GM19035 (cell line): ENCODE measurements at regions not wholly inside any gene's neighbourhood (a gene's known extent, or its start where the extent isn't known, plus 50 kb on each side); places are given as distances from the start of the nearest gene placed in this dataset.

Source experiments
- ATAC-seq: cut with Tn5 transposase; IDR thresholded peaks from one replicate; pipeline ENCODE4 v1.9.1; 2021; ENCODE audit not compliant: unreplicated experiment

DNA sequence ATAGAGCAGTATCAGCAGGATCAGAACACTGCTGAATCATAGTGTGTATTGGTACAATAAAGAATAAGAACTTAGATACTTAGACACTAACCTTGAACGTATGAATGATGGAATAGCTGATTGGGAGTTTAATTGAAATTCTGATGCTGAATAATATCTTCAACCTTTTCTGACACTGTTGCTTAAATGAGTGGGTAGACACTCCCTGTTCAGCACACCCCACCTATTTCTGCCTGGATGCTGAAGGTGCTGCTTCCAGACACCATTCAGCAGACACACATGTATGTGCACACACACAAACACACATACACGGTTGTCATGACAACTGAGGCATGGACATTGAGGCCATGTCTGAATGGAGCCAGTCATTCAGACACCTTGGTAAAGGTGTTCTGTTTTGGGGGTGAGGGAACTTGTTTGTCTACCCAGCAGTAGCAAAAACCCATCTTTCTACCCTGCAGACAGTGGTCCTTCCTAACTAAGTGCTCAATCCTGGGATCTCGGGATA is 54.3 kb downstream of the TMEM215 start:
- ATAC-seq, result no peak

DNA sequence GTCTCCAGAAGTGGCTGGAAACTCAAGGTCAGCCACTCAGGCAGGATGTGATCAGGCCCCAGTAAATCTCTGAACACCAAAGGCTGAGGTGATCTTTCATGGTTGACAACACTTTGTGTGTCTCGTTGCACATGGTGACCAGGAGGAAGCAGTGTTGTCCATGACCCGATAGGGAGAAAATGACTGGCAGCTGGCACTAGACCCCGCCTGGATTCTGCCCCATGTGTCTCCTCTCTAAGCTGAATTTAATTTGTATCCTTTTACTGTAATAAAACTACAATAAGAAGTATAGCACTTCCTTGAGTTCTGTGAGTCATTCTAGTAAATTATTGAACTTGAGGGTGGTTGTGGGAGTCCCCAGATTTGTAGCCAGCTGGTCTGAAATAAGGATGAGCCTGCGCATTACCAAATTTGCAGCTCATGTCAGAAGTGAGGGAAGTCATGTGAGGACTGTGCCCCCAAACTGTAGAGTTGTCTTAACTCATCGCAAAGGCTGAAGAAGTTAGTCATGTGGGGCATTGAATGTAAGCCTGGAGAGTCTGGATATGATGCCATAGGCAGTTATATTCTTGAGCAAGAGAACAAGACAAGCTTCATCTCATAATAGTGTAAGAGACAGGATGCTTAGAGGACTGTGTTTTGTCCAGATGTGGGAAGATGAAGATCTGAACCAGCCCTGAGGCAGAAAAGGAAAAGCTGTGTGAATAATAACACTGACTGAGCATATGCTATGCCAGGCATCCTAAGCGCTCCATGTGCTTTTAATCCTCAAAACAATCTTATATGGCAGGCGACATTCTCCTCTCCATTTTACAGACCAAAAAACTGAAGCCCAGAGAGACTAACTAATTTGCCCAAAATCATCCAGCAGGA is 55.9 kb downstream of the TMEM215 start:
- ATAC-seq, result no peak

DNA sequence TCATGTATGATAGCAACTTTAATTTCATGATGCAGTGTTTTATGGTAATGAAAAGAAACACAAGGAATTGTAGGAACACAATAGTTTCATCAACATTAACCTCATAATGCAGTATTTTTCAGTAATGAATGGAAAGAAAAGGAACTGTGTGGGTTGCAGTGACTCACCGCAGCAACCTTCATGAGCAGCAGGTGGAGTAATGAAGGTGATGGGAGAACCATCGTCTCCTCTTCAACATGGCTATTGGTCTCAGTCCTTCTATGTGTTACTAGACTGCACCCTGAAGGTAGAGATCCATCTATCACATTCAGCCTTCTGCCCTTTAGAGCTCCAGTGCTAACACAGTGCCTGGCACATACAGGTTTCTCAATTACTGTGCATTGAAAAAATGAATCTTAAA is 58.0 kb downstream of the TMEM215 start:
- no peak for ATAC-seq

DNA sequence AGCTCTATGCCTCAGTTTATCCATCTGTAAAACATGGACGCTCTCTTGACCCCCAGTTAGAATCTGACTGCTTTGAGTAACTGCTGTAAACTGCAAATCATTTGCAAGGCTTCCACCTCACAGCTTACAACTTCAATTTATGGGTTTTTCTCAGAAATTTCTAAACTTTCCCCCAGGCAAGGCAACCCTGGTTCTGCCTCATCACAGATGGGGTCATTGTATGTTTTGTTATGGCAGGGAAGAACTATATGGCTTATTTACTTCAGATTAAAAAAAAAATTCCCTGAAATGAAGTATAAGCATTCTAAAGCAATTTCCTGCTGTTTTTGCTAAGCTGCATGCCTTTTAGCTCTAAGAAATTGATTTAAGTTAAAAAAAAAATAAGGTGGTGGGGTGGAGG is 60.0 kb downstream of the TMEM215 start:
- no peak for ATAC-seq

DNA sequence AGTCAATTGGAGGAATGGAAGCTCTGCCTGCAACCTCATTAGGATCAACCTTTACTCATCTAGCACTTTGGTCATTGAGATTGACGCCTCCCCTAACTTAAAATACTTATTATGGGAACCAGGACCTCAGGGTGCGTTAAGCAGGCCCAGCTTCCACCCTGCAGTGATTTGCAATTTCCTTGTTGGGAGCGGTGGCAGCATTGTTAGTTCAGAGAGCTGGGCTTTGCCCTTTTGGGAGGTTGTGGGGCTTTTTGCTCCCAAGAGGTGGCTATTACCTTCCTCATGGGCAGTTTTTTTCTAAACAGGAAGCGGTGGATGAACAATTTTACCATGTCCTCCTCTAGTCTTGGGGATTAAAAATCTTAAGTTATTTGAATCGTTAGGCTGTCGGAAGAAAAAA is 60.9 kb downstream of the TMEM215 start:
- no peak for ATAC-seq

DNA sequence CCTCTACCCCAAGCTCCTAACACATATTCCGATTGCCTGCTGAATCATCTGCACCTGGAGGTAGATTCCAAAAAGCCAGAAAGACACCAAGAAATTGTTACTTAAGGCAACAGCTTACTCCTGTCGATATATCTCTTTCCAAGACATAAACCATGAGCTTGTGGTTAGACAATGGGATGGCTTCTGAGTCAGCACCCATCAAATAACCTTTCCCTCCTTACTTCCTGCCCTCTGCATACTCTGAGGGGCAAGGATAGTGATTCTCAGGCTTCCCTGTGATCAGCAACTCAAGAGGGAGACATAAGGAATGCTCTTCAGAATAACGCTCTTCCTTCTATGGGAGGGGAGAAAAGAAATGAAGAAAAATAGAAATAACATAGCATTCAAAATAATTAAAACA is 70.9 kb downstream of the TMEM215 start:
- no peak for ATAC-seq

DNA sequence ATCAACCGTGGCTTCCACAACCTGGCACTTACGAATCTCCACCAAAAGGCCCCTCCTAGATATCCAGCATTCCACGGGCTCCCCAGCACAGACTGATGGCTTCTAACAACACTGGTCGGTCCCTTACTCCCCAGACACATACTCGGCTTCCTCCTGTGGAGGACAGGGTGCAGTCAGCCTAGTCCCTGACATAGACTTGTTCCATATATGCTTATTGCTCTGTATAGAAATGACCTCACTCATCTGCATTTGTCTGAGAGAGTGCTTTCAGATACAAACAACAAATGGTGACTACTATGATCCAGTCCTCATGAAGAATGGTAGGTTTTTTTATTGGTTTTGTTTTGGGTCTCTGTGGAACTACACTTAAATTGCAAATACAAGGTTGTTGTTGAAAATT is 72.4 kb downstream of the TMEM215 start:
- no peak for ATAC-seq

DNA sequence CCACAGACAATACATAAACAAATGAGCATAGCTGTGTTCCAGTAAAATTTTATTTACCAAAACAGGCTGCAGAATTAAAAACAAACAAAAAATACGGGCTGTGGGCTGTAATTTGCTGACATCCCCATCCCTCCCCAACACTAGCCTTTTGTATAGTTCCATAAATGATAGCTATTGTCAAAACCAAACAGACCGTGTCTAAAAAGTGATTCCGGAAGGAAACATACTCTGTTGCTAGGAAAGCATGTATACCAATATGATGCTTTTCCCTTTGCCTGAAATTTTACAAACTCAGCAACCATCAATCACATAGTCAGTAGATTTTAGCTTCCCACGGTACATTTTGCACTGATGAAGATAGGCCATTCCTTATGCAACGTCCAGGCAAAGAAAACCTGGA is 80.0 kb downstream of the TMEM215 start:
- ATAC-seq, result no peak

DNA sequence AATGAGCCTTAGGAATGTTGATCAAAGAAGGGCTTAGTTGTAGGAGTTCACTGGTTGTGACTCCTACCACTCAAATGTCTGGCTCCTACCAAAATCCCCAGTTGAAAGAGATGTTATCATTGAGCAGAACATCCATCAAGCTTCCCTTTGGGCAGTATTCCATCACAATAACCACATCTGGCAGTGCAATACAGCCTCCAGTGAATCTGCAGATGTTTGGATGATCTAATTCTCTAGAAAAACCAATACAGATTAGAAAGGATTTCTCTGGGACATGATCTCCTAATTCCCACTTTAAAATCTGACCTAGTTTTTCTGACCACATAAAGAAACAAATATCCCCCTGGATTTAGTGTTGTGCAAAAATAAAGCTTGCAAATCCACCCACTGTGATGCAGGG is 81.6 kb downstream of the TMEM215 start:
- ATAC-seq, result no peak

DNA sequence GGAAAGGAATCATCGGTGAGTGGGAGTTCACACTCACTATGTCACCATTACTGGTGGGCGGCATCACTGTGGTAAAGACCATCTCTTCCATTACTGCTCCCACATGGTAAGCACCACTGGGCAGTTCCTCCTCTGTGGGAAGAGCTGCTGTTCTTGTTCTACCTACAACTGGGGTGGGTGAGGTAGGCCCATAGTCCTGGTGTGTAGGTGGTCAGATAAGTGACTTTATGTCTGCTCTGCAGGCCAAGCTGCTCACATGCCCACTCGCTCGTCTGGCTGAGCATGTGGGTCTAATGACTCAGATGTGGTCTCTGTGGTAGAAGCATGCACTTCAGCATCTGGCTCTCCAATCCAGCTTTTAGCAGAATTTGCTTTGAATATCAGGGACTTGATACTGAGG is 82.9 kb downstream of the TMEM215 start:
- no peak for ATAC-seq

DNA sequence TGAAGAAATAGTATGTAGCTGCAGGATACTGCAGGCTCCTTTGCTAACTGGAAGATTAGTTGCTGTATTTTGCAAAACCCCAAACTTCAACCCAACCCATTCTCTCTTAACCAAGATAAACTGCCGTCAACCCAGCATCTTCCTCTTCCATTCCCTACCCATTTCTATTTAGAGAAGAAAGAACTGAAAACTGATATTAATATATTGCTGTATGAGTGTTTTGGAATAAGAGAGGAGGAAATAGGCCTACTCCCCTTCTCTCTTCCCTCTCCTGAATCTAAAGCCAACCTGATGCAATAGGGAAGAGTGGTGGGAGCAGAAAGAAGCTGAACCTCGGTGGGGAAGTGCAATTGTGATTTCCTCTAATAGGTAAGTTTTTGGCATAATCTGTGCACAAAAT is 83.7 kb downstream of the TMEM215 start:
- no peak for ATAC-seq

DNA sequence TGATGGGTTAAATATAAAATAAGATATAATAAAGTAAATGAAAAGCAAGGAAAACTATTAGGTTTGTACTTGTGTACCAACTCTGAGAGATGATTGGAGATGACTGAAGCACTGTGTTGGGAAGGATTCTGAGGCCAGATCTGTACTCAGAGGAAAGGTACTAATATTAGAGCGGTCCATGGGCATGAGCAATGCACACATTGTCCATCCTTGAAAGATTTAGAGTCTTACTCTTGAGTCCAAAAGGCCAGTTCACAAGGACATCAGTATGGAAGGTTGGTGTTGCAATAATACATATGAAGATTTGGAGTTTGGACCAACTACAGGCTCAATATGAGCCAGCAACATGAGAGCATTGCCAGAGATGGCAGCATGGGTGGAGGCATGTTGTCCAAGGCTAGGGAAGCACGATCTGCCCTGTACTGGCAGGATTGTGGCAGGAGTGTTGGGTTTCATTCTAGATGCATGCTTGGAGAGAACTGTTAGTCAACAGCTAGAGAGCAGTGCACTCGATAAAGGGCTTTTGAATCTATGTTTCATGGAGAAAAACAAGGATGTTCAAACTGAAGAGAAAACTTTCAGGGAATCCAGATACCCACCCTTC is 84.4 kb downstream of the TMEM215 start:
- ATAC-seq, result no peak

DNA sequence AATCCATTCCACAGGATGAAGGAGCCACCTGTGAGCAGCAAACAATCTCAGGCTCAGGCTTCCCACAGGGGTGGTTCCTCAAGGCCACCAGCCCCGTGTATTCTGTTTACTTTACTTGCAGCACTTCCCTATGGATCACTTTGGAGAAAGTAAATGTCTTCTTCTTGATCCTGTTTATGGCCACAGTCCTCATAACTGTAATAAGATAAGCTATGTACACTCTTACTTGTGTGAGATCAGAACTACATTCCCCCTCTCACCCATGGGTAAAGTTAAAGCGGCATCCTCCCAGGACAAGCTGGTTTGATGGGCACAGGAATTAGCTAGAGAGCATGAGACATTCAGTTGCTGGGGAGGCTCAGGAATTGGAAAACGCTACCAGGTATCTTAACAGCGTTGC is 86.1 kb downstream of the TMEM215 start:
- ATAC-seq, result no peak

DNA sequence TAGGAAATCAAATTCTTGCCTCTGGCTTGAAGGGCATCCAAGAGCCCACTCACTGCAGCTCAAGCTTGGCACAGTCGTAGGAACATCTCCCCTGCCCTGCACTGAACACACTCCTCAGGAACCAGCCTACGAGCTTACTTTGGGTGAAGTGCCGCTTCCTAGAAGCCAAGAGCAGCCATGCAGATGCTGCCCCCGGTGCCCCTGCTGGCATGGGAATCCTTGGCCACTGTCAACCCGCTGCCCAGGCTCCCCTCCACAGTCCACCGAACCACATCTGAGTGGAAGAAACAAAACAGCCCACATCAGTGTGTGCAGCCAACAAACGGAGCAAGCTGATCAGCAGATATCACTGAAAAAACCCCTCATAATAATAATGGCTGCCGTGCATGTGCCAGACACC is 89.8 kb downstream of the TMEM215 start:
- ATAC-seq, result no peak

DNA sequence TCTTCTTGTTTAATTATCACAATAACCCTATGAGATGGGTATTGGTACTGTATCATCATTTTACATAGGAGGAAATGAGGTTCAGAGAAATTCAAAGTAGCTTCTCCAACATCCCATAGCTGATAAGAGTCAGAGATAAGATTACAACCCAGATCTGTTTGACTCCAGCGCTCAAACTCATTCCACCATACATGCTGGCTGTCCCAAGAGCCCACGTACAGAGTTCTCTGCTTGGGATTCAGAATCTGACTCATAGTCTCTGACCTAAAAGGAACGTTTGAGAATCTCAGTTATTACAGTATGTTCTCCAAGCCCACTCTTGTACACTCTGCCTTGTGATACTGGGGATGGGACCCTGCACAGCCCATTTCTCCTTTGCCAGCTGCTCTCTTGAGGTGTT is 90.2 kb downstream of the TMEM215 start:
- no peak for ATAC-seq

DNA sequence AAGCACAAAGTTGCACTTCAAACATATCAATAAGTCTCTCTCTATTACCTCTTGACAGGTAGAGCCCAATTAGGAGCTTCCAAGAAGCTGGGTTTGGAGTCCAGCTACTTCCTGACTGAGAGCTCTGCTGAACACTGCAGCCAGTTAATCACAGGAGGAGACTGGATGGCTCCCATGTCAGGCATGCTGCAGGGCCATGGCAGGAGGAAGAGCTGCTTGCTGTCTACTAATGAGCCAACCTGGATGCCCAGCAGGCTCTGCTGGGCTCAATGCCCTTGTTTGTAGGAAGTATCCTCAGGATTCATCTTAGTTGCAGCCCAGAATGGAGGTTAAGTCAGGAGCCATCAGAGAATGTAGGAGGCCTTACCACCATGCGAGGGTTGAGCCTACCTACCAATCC is 91.9 kb downstream of the TMEM215 start:
- ATAC-seq, result no peak

DNA sequence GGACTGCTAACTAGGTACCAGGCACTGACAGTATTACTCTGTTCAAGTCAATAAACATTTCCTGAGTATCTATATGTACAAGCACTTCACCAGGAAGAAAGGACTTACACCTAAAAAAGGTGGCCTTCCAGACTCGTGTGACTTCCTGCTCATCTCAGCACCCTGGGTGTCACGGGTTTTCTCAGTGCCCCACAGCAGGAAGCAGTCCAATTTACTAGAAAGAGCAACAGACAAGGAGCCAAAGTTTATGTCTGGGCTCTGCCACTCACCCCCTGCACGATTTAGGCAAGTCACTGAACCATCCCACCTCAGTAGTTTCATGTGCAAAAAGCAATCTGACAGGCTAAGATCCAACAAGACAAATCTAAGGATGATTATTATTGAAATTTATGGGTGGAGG is 92.4 kb downstream of the TMEM215 start:
- ATAC-seq, result no peak

DNA sequence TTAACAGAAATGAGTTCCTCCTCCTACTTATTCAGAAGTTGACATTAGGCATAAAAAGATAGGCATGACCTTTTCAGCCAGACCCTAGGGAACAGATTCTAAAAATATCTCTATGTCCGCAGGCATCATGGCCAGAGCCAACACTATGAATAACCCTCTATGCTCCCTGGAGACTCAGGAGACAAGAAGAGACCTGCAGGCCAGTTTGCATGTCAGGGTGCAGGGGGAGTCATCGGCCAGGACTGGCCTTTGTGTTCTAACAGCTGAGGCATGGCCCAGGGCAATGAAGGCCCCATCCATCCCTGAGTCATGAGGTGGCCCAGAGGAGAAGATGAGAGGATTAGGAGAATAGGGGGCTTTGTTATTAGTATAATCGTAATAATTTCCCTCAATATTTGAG is 93.8 kb downstream of the TMEM215 start:
- ATAC-seq, result no peak

DNA sequence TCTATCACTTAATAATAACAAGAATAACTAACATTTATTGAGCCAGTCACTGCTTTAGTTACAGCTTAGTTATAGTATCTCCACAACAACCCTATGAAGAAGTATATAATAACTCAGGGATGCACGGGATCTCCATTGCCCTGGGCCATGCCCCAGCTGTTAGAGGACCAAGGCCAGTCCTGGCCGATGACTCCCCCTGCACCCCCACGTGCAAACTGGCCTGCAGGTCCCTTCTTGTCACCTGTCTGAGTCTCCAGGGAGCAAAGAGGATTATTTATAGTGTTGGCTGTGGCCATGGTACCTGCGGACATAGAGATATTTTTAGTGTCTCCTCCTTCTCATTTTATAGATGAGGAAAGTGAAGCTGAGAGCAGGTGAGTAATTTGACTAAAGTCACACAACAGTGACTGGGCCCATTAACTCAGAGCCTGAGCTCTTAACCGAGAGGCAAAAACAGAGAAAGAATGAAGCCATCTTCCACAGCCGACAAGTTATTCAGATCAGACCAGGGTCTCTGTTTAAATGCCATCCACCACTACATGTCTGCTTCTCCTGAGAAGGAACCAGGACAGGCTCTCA is 94.4 kb downstream of the TMEM215 start:
- ATAC-seq, result no peak

DNA sequence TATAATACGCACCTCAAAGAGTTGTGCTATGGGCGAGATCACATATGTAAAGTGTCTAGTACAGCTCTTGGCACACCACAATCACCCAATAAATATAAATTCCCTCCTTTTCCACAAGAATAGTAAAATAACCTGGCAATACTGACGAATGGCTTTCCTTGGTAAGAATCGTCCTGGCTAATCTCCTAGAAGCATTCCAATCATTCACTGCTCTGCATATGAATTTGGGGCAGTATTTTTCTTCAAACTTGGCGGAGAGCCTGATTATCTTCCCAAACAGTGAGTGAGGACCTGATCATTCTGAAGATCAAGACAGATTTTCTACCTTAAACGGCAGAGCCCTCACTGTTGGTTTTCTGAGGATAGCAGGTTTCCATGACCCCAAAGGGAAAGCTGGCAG is 96.0 kb downstream of the TMEM215 start:
- ATAC-seq, result no peak

DNA sequence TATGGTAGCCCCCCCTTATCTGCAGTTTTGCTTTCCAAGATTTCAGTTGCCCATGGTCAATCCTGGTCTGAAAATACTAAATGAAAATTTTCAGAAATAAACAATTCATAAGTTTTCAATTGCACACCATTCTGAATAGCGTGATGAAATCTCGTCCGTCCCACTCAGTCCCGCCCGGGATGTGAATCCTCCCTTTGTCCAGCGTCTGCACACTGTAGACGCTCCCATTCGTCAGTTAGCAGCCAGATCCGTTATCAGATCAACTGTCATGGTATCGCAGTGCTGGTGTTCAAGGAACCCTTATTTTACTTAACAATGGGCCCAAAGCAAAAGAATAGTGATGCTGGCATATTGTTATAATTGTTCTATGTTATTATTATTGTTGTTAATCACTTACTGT is 98.6 kb downstream of the TMEM215 start:
- no peak for ATAC-seq

DNA sequence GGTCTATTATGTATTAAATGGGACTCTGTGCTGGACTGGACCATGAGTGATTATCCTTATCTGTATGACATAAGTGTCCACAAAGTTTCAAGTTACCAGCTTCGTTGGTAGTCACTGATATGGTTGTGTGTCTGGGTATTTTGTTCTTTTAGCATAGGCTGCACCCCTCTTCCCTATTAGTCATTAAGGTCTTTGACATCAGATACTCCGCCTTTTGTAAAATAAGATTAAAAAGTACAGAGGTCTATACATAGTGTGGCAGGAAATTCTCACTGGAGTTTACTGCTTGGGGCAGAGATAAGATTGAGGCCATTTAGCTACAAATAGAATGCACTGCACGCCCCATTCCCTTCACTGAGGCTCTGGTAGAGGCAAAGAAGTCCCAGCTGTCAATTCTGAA is 99.4 kb downstream of the TMEM215 start:
- no peak for ATAC-seq
